ENCODE measurements at regions not wholly inside any gene's neighbourhood (a gene's known extent, or its start where the extent isn't known, plus 50 kb on each side); places are given as distances from the start of the nearest gene placed in this dataset.

GRCh38 chr2:128691526-128691925 is 372.9 kb upstream of the HS6ST1 start:
- no peak for DNase-seq (ENCODE audit: low spot score)

GRCh38 chr2:128692895-128693742 is 374.5 kb upstream of the HS6ST1 start:
- no peak for DNase-seq (ENCODE audit: low spot score)

- no peak for DNase-seq (ENCODE audit: low spot score)
These were observed 375.0 kb upstream of the HS6ST1 start for GRCh38 chr2:128693743-128694029.

GRCh38 chr2:128695646-128696220 is 377.1 kb upstream of the HS6ST1 start:
- no peak for DNase-seq (ENCODE audit: low spot score)

GRCh38 chr2:128696421-128696820 is 377.8 kb upstream of the HS6ST1 start:
- no peak for DNase-seq (ENCODE audit: low spot score)

- DNase-seq (ENCODE audit: low spot score): no peak
These were observed 382.8 kb upstream of the HS6ST1 start for GRCh38 chr2:128701418-128701817.

- no peak for DNase-seq (ENCODE audit: low spot score)
These were observed 383.9 kb upstream of the HS6ST1 start for GRCh38 chr2:128702616-128703015.

- no peak for DNase-seq (ENCODE audit: low spot score)
These were observed 389.6 kb upstream of the HS6ST1 start for GRCh38 chr2:128708106-128708816.

- DNase-seq (ENCODE audit: low spot score): no peak
These were observed 391.6 kb upstream of the HS6ST1 start for GRCh38 chr2:128710242-128710641.

GRCh38 chr2:128710729-128711128 is 392.1 kb upstream of the HS6ST1 start:
- no peak for DNase-seq (ENCODE audit: low spot score)

- no peak for DNase-seq (ENCODE audit: low spot score)
These were observed 395.6 kb upstream of the HS6ST1 start for GRCh38 chr2:128714285-128714684.

GRCh38 chr2:128714851-128715312 is 396.2 kb upstream of the HS6ST1 start:
- DNase-seq (ENCODE audit: low spot score): no peak

GRCh38 chr2:128715360-128715759 is 396.7 kb upstream of the HS6ST1 start:
- DNase-seq (ENCODE audit: low spot score): no peak

GRCh38 chr2:128716299-128716721 is 397.6 kb upstream of the HS6ST1 start:
- no peak for DNase-seq (ENCODE audit: low spot score)

- DNase-seq (ENCODE audit: low spot score): no peak
These were observed 399.4 kb upstream of the HS6ST1 start for GRCh38 chr2:128717758-128718710.

GRCh38 chr2:128720080-128721022 is 401.7 kb upstream of the HS6ST1 start:
- no peak for DNase-seq (ENCODE audit: low spot score)

GRCh38 chr2:128721096-128721495 is 402.4 kb upstream of the HS6ST1 start:
- DNase-seq (ENCODE audit: low spot score): no peak

GRCh38 chr2:128722489-128722888 is 403.8 kb upstream of the HS6ST1 start:
- DNase-seq (ENCODE audit: low spot score): no peak

- DNase-seq (ENCODE audit: low spot score): no peak
These were observed 405.9 kb upstream of the HS6ST1 start for GRCh38 chr2:128724547-128724946.

- no peak for DNase-seq (ENCODE audit: low spot score)
These were observed 406.3 kb upstream of the HS6ST1 start for GRCh38 chr2:128724972-128725371.

GRCh38 chr2:128726236-128726635 is 407.6 kb upstream of the HS6ST1 start:
- DNase-seq (ENCODE audit: low spot score): no peak

Data from HuH-7.5 (cell line).